GM23248 (cell line): ENCODE measurements at regions not wholly inside any gene's neighbourhood (a gene's known extent, or its start where the extent isn't known, plus 50 kb on each side); places are given as distances from the start of the nearest gene placed in this dataset.

ENCODE experiments used
- EZH2 ChIP-seq: fragments of 200-600 bp; sonication (generic); IDR thresholded peaks from 2 replicates; pipeline ENCODE4 v1.6.1; 2018; ENCODE audit warnings: antibody characterized with exemption, mild to moderate bottlenecking; ENCODE audit not compliant: insufficient read depth, poor library complexity, severe bottlenecking
- EZH2phosphoT487 ChIP-seq: fragments of 200-600 bp; sonication (generic); IDR thresholded peaks from 2 replicates; pipeline ENCODE4 v1.6.1; 2018; ENCODE audit warnings: antibody characterized with exemption, moderate library complexity, mild to moderate bottlenecking, low read depth; ENCODE audit not compliant: insufficient read depth

GRCh38 chr2:16615687-16616615 is 49.7 kb downstream of the CYRIA start:
- TF ChIP-seq EZH2phosphoT487 (no peak), EZH2 (no peak)
